Stimulated activated CD8-positive, alpha-beta memory T cell treated with anti-CD3 and anti-CD28 coated beads, Interleukin-12 subunit alpha, Interleukin-12 subunit beta, amount 100 ng/mL, for 1 hour (primary cell): ENCODE measurements at regions not wholly inside any gene's neighbourhood (a gene's known extent, or its start where the extent isn't known, plus 50 kb on each side); places are given as distances from the start of the nearest gene placed in this dataset.
"Not testable (repeated sequence)": the region's sequence is repeated elsewhere in the genome, so short reads cannot be mapped to it uniquely, and the experiment has no call there.

Experiments
- DNase-seq: peaks from one replicate; pipeline ENCODE4 v3.0.0-alpha.2; 2020; ENCODE audit warnings: low read depth

DNA sequence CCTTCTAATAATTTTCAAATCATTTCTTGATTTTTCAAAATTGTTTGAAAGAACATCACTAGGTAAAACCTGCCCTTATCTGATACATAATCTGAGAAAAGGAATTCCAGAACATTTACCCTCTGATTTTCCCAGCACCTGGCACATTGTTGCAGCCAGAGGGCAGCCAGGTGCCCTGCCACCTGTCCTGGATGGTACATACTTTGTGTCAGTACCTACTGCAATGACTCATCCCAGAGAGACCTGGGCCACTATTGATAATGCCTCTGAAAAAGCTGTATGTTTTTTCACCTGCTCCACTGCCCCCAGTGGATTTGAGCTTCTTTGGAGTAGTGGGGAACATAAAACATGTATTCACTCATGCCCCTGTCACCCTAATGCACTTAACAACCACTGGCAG, 648.9 kb upstream of the GBE1 start:
- DNase-seq, result no peak

- no peak for DNase-seq
Observed at GRCh38 chr3:82409842-82410241, 648.4 kb upstream of the GBE1 start.

DNA sequence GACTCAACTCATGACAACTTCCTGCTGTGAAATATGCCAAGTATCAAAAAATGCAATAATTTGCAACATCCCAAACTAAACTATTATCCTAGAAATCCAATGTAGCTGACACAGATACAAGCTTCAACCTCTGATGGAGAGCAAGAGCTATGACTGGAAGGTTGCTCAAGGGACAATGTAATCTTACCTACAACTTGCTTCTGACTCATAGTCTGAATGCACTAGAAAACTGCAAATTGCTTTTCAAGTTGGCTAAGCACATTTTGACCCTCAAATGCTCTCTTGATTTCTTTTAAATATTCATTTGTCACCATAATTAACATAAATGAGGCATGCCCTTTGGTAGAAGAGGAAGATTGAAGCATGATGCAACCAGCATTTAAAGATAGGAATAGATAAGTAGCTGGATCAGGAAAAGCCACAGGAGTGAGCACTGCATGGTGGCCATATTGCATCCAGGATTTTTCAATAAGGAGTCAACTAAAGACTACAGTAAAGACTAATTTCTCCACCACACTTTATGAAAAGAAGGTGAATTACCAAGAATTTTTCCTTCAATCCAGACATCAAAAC, 630.8 kb upstream of the GBE1 start:
- no peak for DNase-seq

DNA sequence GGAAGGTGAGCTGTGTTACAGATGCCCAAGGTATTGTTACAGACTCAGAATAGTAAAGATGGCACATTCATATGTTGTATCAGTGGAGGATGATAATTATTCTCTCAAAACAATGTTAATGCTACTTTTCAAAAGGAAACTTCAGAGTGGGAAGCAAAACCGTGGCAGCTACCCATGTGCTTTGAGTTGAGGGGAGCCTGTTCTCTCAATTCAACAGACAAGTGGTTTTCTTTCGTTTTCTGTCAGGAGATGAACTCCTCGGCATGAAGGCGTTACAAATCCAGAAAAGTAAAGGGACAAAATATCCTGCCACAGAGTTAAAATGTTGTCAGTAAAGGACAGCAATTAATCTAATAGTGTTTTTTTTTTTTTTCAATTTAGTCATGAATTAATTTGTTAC, 629.4 kb upstream of the GBE1 start:
- DNase-seq, result no peak

DNA sequence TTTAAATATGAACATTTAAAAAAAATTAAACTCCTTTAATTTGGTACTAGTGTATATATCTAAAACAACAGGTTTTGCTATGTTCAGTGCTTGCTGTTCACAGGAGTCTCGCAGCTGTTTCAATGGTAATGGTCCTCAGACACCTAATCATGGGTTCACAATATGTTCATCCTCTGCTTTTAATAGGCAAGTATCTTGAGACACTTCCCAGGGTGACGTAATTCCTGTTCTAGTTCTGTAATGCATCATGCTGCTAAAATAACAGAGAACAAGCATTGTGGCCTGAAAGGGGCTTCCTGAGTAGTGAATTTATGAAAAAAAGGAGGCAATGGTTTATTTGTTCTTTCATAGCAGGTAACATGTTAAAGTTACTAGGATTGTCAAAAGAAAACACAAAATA, 625.2 kb upstream of the GBE1 start:
- no peak for DNase-seq

DNA sequence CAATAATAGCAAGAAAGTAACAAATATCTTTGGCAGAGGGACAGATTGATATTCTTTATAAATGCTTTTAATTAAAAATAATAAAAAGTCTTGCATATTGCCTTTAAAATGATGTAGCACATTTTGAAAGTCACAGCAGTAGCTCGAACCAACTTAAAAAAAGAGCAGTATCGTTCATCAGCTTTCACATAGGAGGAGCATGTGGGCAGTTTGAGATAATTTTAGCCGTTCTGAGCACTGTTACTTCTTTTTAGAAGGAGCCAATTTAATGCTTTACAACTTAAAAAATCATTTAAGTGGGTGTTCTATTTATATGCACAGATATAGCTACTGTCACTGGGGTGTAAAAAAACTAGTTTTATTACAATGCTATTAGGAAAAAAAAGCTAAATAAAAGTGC, 622.7 kb upstream of the GBE1 start:
- DNase-seq, result no peak

GRCh38 chr3:82382831-82383230, 621.4 kb upstream of the GBE1 start:
- DNase-seq, result no peak

- DNase-seq, result no peak
Observed at GRCh38 chr3:82378392-82378791, 616.9 kb upstream of the GBE1 start.

GRCh38 chr3:82376883-82377282, 615.4 kb upstream of the GBE1 start:
- no peak for DNase-seq

DNA sequence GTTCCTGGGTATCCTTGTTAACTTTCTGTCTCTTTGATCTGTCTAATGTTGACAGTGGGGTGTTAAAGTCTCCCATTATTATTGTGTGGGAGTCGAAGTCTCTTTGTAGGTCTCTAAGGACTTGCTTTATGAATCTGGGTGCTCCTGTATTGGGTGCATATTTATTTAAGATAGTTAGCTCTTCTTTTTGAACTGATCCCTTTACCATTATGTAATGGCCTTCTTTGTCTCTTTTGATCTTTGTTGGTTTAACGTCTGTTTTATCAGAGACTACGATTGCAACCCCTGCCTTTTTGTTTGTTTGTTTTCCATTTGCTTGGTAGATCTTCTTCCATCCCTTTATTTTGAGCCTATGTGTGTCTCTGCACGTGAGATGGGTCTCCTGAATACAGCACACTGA, 612.4 kb upstream of the GBE1 start:
- DNase-seq, result not testable (repeated sequence)

GRCh38 chr3:82364827-82365226, 603.4 kb upstream of the GBE1 start:
- DNase-seq, result no peak

DNA sequence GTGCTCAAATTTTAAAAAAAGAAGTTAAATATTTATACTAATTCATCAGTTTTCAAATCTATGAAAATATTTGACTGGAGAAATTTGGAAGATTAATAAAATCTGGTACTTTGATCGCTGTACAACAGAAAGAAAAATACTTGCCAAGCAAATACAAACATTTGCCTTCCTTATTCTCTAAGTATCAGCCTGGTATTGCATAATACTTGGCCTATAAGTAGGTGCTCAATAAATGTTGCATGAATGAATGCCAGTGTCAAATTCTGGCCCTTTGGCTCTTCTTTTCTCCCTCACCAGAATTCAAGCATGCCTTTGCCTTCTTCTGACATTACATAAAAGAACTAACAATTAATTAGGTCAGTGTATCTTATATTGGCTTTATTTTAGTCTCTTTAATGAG, 601.7 kb upstream of the GBE1 start:
- no peak for DNase-seq

DNA sequence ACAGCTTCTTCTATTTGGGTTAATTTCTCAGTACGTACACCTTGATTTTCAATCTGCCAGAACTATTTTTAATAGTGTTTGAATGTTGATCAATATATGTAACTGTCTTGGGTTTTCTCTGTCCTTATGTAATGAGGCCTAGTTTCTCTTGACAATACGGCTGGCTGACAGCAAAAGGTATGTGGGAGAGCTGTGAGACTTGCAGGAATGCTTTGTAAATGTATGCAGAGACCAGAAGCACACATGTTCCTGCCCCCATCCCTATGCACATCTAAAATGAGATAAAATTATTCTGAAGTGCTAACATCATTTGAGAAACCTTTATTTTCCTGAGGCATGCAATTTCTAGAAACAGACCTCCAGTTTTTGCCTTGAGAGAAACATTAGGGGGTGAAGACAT, 593.8 kb upstream of the GBE1 start:
- no peak for DNase-seq

GRCh38 chr3:82354228-82354627, 592.8 kb upstream of the GBE1 start:
- no peak for DNase-seq

DNA sequence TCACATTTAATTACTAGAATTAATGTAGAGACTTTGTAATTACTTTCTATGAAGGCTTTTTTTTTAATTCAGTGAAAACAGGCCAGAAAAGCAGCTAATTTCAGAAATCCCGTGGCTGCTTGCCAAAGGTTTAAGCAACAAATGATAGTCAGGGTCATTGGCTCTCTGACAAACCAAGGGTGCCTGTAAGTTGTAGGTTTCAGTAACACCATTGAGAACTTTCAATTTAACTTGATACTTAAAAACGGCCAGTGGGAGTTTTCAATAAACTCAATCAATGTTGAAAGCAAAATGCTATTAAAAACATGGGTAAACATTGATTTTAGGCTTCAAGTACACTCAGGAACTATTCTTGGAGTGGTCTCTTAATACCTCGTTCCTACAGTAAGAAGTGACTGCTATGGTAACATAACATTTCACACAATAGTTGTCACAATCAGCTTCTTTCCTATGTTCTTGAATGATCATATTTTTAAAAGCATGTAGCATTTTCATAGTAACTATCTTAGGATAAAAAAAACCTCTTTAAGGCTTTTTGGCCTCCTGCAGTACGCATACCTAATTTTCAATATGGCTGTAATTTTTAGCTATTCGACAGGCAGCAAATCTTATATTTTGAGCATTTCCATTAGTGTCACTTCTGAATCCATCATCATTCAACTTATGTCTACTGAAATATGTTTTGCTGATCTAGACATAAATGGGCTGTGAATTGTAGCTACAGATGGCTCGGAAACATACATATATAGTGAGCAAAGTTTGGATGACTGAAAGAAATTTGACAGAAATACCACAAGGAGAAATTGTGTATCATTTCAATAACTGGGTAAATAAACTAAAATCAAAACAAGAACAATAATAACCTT, 592.1 kb upstream of the GBE1 start:
- DNase-seq, result no peak

DNA sequence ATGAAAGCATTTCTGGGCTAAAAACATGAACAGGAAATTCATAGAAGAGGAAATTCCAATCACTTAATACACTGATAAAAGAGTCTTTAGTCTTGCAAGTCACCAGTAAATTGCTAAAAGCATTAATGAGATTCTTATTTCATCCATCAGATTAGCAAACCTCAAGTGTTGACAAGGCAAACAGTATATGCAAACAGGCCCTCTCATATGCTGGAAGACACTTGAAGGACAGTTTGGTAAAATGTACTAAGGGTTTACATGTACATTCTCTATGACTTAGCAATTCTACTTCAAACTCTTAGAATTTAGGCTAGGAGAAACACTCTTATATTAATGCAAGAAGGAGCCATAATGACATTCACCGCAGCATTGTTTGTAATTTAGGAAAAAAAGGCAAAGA, 586.1 kb upstream of the GBE1 start:
- DNase-seq, result no peak

- DNase-seq, result no peak
Observed at GRCh38 chr3:82342521-82342920, 581.1 kb upstream of the GBE1 start.

- DNase-seq, result no peak
Observed at GRCh38 chr3:82329300-82329699, 567.9 kb upstream of the GBE1 start.

DNA sequence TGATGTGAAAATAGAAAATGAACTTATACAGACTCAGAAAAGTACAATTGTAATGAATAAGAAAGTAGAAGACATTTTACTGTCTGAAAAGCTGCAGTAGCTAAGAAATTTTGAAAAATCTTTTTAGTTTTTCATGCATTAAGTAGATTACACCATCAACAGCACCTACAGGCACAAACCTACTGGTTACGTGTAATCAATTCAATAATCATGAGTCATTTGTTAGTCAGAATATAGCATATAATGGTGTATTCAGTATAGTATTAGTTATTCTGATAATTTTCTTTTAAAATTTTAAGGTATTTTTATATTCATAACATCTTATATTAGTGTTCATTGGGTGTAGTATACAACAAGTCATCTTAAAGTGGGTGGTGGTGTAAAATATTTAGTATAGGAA, 550.5 kb upstream of the GBE1 start:
- DNase-seq, result no peak

- DNase-seq, result no peak
Observed at GRCh38 chr3:82308755-82309154, 547.3 kb upstream of the GBE1 start.

GRCh38 chr3:82306189-82306588, 544.7 kb upstream of the GBE1 start:
- DNase-seq, result no peak

- DNase-seq, result no peak
Observed at GRCh38 chr3:82294609-82295008, 533.2 kb upstream of the GBE1 start.

DNA sequence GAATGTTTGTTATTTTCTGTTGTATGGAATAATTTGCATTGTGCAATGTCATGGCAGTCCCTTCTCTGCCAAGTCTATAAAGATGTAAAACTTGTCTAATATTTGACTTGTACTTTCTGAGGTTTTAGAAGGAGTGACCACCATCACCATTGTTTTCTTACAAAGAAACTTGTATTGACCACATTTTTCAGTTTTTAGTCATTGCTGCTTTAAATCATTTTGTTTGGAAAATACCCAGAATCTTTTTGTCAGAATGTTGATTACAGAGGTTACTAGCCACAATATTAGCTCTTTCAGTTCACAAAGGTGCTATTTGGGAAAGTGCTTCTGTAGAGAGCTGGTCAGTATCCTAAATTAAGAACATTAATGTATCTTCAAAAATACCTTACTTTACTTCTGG, 532.4 kb upstream of the GBE1 start:
- no peak for DNase-seq

DNA sequence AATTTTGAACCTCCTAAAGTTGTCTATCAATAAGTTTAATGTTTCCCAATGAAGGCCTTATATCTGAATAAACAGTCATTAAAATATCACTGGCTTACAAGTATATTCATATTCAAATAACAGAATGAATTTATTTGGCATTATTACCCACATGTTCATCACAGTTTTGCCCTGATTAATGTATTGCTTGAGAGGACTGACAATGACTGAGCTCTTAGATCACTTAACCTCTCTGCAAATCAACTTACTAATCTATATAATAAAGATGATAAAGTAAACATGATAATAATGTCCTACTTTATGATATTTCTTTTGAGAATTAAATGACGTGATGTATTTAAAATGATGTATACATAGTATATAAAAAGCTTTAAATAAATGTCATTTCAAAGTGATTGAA, 532.0 kb upstream of the GBE1 start:
- DNase-seq, result no peak
